ENCODE measurements at regions not wholly inside any gene's neighbourhood (a gene's known extent, or its start where the extent isn't known, plus 50 kb on each side); places are given as distances from the start of the nearest gene placed in this dataset.
"Not testable (repeated sequence)": the region's sequence is repeated elsewhere in the genome, so short reads cannot be mapped to it uniquely, and the experiment has no call there.

- DNase-seq: no peak
These were observed 83.4 kb downstream of the TNFRSF13B start for GRCh38 chr17:16888413-16889087.

GRCh38 chr17:16887523-16888095, 84.3 kb downstream of the TNFRSF13B start:
- no peak for DNase-seq

GRCh38 chr17:16886655-16887322, 85.1 kb downstream of the TNFRSF13B start:
- no peak for DNase-seq

DNA sequence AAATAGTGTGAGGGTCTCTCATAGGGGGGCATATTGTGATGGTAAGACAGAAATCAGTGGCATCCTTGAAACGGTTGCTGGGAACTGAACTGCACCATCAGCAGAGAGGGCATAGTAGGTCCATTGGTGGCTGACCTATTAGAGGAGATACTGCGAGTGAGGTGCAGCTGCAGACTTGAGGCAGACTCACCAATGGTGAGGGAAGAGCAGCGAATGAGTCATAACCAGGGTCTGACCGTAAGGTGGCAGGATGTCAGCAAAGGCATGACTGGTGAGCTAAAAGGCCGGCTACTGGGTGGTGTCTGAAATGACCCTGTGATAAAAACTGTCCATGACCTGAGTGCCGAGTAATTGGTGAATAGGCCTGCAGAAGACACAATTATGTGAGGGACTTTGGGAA, 86.7 kb downstream of the TNFRSF13B start:
- not testable (repeated sequence) for DNase-seq

- not testable (repeated sequence) for DNase-seq
These were observed 89.0 kb downstream of the TNFRSF13B start for GRCh38 chr17:16882926-16883265.

- DNase-seq: no peak
These were observed 89.5 kb downstream of the TNFRSF13B start for GRCh38 chr17:16882243-16882925.

DNA sequence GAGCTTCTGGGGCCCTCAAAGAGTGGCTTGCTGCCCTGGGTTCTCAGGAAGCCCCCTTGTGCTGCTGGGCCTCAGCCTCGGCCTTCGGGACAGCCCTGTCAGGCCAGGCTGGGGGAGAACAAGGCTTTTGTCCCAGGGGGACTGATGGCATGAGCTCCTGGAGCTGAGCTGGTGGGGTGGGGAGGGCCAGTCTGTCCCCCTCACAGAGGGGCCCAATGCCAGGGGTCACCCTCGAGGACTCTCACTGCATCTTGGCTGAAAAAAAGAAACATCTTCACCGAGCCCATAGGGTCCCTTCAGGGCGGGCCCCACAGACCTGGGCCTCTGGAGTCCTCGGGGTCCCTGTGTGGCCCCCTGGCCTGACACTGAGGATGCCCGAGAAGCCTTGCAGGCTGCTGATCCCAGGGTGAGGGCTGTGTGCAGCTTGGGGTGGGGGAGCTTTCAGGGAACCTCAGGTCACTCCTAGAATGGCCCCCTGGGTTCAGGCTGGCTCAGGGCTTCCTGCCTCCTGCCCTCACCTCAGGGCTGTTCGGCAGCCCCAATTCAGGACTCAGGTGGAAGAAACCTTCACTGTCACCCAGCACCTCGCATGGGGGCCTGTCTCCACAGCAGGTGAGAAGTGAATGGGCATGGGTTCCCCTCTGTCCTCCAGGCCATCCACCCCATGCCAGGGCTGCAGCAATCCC, 90.5 kb downstream of the TNFRSF13B start:
- DNase-seq: no peak

DNA sequence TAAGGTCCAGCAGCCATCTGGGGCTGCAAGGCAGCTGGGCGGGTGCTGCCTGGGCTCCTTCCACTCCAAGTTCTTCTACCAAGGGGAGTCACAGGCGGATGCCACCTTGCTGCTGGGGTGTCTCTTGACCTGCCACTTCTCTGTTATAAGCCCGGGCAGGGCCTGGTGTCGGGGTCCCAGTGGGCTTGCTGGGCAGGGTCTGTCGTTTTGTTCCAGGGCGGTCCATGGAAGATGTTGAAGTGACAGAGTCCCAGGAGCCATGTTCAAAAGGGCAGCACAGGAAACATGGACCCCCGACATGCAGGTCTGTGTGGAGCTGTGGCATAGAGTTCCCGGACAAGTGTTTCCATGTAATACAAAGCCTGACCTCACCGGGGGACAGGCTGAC, 91.1 kb downstream of the TNFRSF13B start:
- no peak for DNase-seq

DNA sequence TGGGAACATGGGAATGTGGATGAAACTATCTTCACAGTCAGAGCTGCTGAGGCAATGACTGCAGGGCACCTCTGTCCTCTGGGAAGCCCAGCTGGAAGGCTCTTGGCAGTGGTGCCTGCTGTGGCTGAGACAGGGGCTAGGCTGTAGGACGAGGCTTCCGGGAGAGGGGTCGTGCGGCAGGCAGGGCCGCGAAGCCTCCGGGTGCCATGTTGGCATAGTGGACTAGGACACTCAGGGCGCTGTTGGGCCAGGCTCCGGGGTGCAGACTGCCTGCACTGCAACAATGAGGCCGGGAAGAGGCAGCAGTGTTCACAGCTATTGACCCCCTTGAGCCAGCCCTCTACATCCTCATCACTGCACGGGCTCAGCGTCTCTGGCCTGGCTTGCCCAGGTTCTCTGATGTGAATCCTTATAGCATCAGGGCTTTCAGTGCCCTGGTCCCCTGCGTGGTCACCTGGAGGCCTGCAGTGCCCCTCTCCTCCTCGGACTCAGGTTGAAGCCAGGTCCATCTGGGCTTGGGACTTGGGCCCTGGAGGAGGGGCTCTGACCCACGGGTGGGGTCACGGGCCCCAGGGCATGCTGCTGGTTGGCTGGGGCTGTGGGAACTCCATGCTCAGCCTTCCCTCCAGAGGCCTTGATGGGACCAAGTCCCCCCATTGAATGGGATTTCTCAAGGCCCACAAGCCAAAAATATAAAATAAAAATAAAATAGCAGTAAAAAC, 91.6 kb downstream of the TNFRSF13B start:
- DNase-seq: no peak

DNA sequence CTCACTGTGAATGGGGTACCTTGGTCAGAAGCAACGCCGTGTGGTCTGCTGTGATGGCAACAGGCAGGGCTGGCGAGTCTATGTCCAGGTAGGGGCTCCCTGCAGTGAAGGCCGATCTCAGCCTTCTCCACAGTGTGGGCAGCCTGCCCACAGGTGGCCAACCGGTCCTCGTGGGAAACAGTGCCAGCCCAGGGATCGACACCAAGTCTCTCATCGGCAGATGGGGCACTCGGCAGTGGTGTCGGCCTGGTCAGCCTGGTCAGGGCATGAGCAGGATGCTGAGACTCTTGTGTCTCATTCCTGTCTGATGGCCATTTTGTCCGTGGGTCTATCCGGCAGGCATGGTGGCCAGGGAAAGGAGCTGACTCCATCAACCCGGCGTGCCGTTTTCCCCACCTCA, 92.2 kb downstream of the TNFRSF13B start:
- no peak for DNase-seq

DNA sequence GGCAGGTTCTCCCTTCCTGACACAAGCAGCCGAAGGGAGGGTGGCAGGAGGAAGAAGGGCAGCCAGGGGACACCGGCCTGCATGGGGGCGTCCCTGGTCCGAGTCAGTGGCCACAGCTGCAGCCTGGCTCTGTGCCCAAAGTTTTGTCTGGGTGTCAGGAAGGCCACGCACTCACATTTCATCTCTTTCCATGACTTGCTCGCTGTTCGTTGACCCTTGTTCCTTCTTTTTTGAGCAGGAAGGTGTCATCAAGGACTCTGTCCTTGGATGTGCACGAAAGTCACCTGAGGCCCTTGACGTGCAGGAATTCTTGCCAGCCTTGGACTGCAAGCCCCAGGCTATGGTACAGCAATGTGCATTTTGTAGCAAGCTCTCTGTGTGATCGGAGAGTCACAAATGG, 93.3 kb downstream of the TNFRSF13B start:
- no peak for DNase-seq

- no peak for DNase-seq
These were observed 93.8 kb downstream of the TNFRSF13B start for GRCh38 chr17:16878084-16878483.

DNA sequence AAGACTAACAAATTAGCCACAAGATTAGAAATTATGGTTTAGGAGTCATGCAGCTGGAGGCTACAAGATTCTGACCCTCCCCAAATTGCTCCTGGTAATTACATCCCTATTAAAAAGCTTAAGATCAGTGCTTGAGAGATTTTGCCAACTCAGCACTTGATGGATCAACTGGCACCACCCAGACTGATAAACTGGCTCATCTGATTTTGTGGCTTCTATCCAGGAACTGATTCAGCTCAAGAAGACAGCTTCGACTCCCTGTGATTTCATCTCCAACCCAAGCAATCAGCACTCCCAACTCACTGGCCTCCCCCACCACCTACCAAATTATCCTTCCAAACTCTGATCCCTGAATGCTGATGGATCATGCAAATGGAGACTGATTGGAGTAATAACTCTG, 94.8 kb downstream of the TNFRSF13B start:
- DNase-seq: no peak

GRCh38 chr17:16875662-16876061, 96.3 kb downstream of the TNFRSF13B start:
- DNase-seq: no peak

GRCh38 chr17:16874216-16874615, 97.7 kb downstream of the TNFRSF13B start:
- DNase-seq: not testable (repeated sequence)

GRCh38 chr17:16873174-16874035, 98.5 kb downstream of the TNFRSF13B start:
- DNase-seq: no peak

DNA sequence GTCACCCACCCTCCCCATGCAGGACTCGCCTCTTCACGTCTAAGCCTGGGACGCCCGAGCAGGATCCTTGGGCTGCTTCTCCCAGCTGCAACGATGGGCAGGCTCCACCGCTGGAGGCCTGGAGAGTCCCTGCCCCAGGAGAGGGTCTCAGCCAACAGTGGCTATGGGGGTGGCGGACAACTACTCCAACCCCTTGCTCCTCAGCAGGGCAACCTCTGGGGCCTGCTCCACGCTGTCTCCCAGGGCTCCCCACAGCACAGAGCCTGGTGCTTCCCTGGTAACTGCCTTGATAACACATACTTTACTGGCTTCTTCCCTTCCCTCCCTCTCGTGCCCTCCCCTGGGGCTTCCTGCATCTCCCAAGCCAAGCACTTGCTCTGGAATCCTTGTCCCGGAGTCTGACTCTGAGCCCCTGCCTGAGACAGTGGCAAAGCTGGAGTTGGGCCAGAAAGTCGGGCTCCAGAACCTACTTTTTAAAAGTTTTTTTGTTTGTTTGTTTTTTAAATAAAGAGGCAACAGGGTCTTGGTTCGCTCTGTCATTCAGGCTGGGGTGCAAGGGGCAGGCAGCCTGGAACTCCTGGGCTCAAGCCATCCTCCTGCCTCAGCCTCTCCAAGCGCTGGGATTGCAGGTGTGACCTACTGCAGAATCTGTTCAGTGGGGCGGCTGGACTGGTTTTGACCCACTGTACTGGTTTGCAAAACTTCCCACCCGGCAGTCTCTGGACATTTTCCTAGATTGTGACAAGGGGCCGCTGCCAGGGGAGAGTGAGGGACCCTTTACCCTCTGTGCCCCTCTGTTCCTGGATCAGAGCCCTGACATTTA, 99.4 kb downstream of the TNFRSF13B start:
- no peak for DNase-seq

GRCh38 chr17:16871446-16872190, 100.3 kb downstream of the TNFRSF13B start:
- not testable (repeated sequence) for DNase-seq

Measured in fibroblast of skin of abdomen (primary cell).